H9 (cell line): ENCODE measurements at regions not wholly inside any gene's neighbourhood (a gene's known extent, or its start where the extent isn't known, plus 50 kb on each side); places are given as distances from the start of the nearest gene placed in this dataset.

Experiments
- DNase-seq: peaks from one replicate; pipeline ENCODE4 v3.0.0-alpha.2; 2017
- H2AFZ ChIP-seq: one replicate; pipeline ENCODE4 v1.6.1; 2013; ENCODE audit warnings: mild to moderate bottlenecking, low read length, control low read depth, moderate library complexity
- H2AK5ac ChIP-seq: 2 replicates; pipeline ENCODE4 v1.6.1; 2013; ENCODE audit warnings: low read length, control low read depth, mixed read lengths; ENCODE audit not compliant: insufficient read length
- H2BK120ac ChIP-seq: one replicate; pipeline ENCODE4 v1.6.1; 2013; ENCODE audit warnings: low read depth, mild to moderate bottlenecking, low read length, control low read depth, inconsistent platforms; ENCODE audit not compliant: poor library complexity, severe bottlenecking
- H2BK12ac ChIP-seq: 2 replicates; pipeline ENCODE4 v1.6.1; 2013; ENCODE audit warnings: low read length, control low read depth, mixed read lengths, low read depth; ENCODE audit not compliant: insufficient read length
- H2BK15ac ChIP-seq: 2 replicates; pipeline ENCODE4 v1.6.1; 2013; ENCODE audit warnings: low read depth, low read length, control low read depth
- H2BK20ac ChIP-seq: one replicate; pipeline ENCODE4 v1.6.1; 2013; ENCODE audit warnings: low read depth, mild to moderate bottlenecking, low read length, control low read depth, inconsistent platforms; ENCODE audit not compliant: poor library complexity, severe bottlenecking
- H2BK5ac ChIP-seq: 2 replicates; pipeline ENCODE4 v1.6.1; 2013; ENCODE audit warnings: low read length, control low read depth, mixed read lengths; ENCODE audit not compliant: insufficient read length
- H3K14ac ChIP-seq: 2 replicates; pipeline ENCODE4 v1.6.1; 2013; ENCODE audit warnings: low read length, control low read depth; ENCODE audit not compliant: insufficient read depth
- H3K18ac ChIP-seq: 2 replicates; pipeline ENCODE4 v1.6.1; 2013; ENCODE audit warnings: low read depth, mild to moderate bottlenecking, mixed read lengths, low read length, control low read depth; ENCODE audit not compliant: insufficient read length
- H3K23ac ChIP-seq: 2 replicates; pipeline ENCODE4 v1.6.1; 2013; ENCODE audit warnings: low read length, control low read depth, mixed read lengths, low read depth; ENCODE audit not compliant: insufficient read length
- H3K23me2 ChIP-seq: 2 replicates; pipeline ENCODE4 v1.6.1; 2013; ENCODE audit warnings: low read depth, mild to moderate bottlenecking, mixed read lengths, low read length, control low read depth; ENCODE audit not compliant: insufficient read length, poor library complexity, severe bottlenecking
- H3K27ac ChIP-seq: 2 replicates; pipeline ENCODE4 v1.5.1; 2013; ENCODE audit warnings: low read length, control low read depth, mixed read lengths, low read depth; ENCODE audit not compliant: insufficient read length
- H3K27me3 ChIP-seq: 2 replicates; pipeline ENCODE4 v1.6.1; 2013; ENCODE audit warnings: low read length, control low read depth, inconsistent platforms; ENCODE audit not compliant: insufficient read depth
- H3K4ac ChIP-seq: 2 replicates; pipeline ENCODE4 v1.6.1; 2013; ENCODE audit warnings: low read depth, mild to moderate bottlenecking, control low read depth, inconsistent platforms, low read length, moderate library complexity
- H3K4me1 ChIP-seq: 2 replicates; pipeline ENCODE4 v1.6.1; 2013; ENCODE audit warnings: low read length, control low read depth, inconsistent platforms; ENCODE audit not compliant: insufficient read depth
- H3K4me2 ChIP-seq: 2 replicates; pipeline ENCODE4 v1.6.1; 2013; ENCODE audit warnings: low read length, control low read depth, mixed read lengths; ENCODE audit not compliant: insufficient read length, insufficient read depth
- H3K56ac ChIP-seq: 2 replicates; pipeline ENCODE4 v1.6.1; 2013; ENCODE audit warnings: low read depth, mild to moderate bottlenecking, mixed read lengths, low read length, control low read depth; ENCODE audit not compliant: insufficient read length
- H3K79me1 ChIP-seq: 2 replicates; pipeline ENCODE4 v1.6.1; 2013; ENCODE audit warnings: low read depth, mild to moderate bottlenecking, moderate library complexity, low read length, control low read depth, inconsistent platforms; ENCODE audit not compliant: insufficient read depth, poor library complexity, severe bottlenecking
- H3K79me2 ChIP-seq: 2 replicates; pipeline ENCODE4 v1.6.1; 2013; ENCODE audit warnings: low read length, control low read depth, inconsistent platforms; ENCODE audit not compliant: insufficient read depth
- H3K9ac ChIP-seq: 2 replicates; pipeline ENCODE4 v1.6.1; 2013; ENCODE audit warnings: low read length, control low read depth, mixed read lengths; ENCODE audit not compliant: insufficient read length; ENCODE audit errors: extremely low read depth
- H3K9me3 ChIP-seq: one replicate; pipeline ENCODE4 v1.6.1; 2013; ENCODE audit warnings: low read depth, low read length, inconsistent platforms; ENCODE audit not compliant: control insufficient read depth
- H3T11ph ChIP-seq: one replicate; pipeline ENCODE4 v1.6.1; 2013; ENCODE audit warnings: mild to moderate bottlenecking, low read length, control low read depth, inconsistent platforms
- H4K20me1 ChIP-seq: one replicate; pipeline ENCODE4 v1.6.1; 2013; ENCODE audit not compliant: control insufficient read depth, insufficient read length, insufficient read depth
- H4K5ac ChIP-seq: 2 replicates; pipeline ENCODE4 v1.6.1; 2013; ENCODE audit warnings: low read depth, mild to moderate bottlenecking, mixed read lengths, low read length, control low read depth; ENCODE audit not compliant: insufficient read length
- H4K8ac ChIP-seq: replicated peaks from 2 replicates; pipeline ENCODE4 v1.6.1; 2013; ENCODE audit warnings: low read length, control low read depth, mixed read lengths, low read depth; ENCODE audit not compliant: insufficient read length
- H4K91ac ChIP-seq: 2 replicates; pipeline ENCODE4 v1.6.1; 2013; ENCODE audit warnings: low read depth, mild to moderate bottlenecking, moderate library complexity, mixed read lengths, low read length, control low read depth; ENCODE audit not compliant: insufficient read length
- H3K27ac Mint-ChIP-seq, 3 experiments: 2 replicates in 2 of 3; 3 replicates in 1 of 3; pipeline ENCODE4 v1.8.0; 2020 to 2021; ENCODE audit warnings: mixed read lengths in 3 of 3, mild to moderate bottlenecking in 1 of 3, moderate library complexity in 1 of 3
- H3K27me3 Mint-ChIP-seq: 2 replicates; pipeline ENCODE4 v1.8.0; 2021; ENCODE audit warnings: low read depth, mild to moderate bottlenecking, moderate library complexity, mixed read lengths
- H3K36me3 Mint-ChIP-seq, 3 experiments: 2 replicates in 2 of 3; 3 replicates in 1 of 3; pipeline ENCODE4 v1.8.0; 2020 to 2021; ENCODE audit warnings: low read depth in 3 of 3, mixed read lengths in 3 of 3; ENCODE audit not compliant: insufficient read depth in 1 of 3
- H3K4me1 Mint-ChIP-seq, 2 experiments: 2 replicates each; pipeline ENCODE4 v1.8.0; 2020; ENCODE audit warnings: mixed read lengths in 2 of 2
- H3K4me3 Mint-ChIP-seq, 2 experiments: 2 replicates in 1 of 2; 3 replicates in 1 of 2; pipeline ENCODE4 v1.8.0; 2020 to 2021; ENCODE audit warnings: mild to moderate bottlenecking in 2 of 2, mixed read lengths in 2 of 2, moderate library complexity in 1 of 2
- H3K9me3 Mint-ChIP-seq, 2 experiments: 2 replicates in 1 of 2; 3 replicates in 1 of 2; pipeline ENCODE4 v1.8.0; 2020; ENCODE audit warnings: mild to moderate bottlenecking in 2 of 2, mixed read lengths in 2 of 2, moderate library complexity in 1 of 2
- CTCF ChIP-seq: fragments of 200-600 bp; sonication (generic); conservative IDR thresholded peaks from 3 replicates; pipeline ENCODE4 v1.8.0; 2021; ENCODE audit warnings: antibody characterized with exemption, mild to moderate bottlenecking
- WGBS: extraction: QIAGEN DNeasy Blood & Tissue Kit; methylation state at CpG from one replicate; pipeline ENCODE4 v1.1.7; 2013; ENCODE audit warnings: missing lambda C conversion rate, low lambda C conversion rate, mixed read lengths; ENCODE audit not compliant: insufficient read length; ENCODE audit errors: extremely low coverage; 5-methylcytosine and 5-hydroxymethylcytosine counted together

DNA sequence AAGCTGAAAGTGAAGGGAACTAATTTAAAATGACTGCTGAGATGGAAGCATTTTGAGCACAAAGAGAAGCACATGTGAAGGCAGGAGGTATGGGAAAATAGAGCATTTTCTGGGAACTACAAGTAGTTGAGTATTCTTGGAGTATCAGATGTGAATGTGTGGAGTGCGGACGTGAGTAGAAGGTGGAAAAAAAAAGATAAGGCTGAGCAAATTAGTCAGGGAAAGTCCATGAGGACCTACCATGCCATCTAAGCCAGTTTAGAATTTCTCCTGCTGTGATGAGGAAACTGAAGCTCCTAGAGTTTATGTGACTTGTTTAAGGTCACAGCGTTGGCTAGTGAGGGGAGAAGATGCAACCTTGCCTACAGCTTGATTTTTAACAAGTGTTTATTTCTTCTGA lies 578.1 kb upstream of the MIR17HG start:
- H3K9me3 Mint-ChIP-seq = no peaks in the 10 kb centered on the region
- Histone ChIP-seq H3K14ac (no peak overlapping the region), H3K4me2 (no peak overlapping the region), H4K20me1 (no peaks in the 10 kb centered on the region), H3K27me3 (no peaks in the 10 kb centered on the region), H2BK20ac (no peak overlapping the region), H3K4me1 (no peaks in the 10 kb centered on the region; the same call in 1 of the 2 replicates), H3K18ac (no peak overlapping the region), H2BK12ac (no peak overlapping the region), H3K79me2 (no peaks in the 10 kb centered on the region), H4K91ac (no peak overlapping the region), H3K23ac (no peak overlapping the region), H2BK120ac (no peak overlapping the region), H3K9ac (no peak overlapping the region), H2AFZ (no peak overlapping the region), H2AK5ac (no peak overlapping the region), H2BK5ac (no peak overlapping the region), H3K9me3 (no peaks in the 10 kb centered on the region), H3K27ac (no peak overlapping the region), H3T11ph (no peak overlapping the region), H3K4ac (no peak overlapping the region), H2BK15ac (no peak overlapping the region), H3K79me1 (no peaks in the 10 kb centered on the region), H4K5ac (no peak overlapping the region), H4K8ac (no peak overlapping the region), H3K23me2 (no peaks in the 10 kb centered on the region), H3K56ac (no peak overlapping the region)
- no peaks in the 10 kb centered on the region for H3K27me3 Mint-ChIP-seq
- 100% methylated on average over 2 of the region's 3 CpGs for WGBS
- no peak for TF ChIP-seq CTCF
- no peak overlapping the region for H3K4me3 Mint-ChIP-seq
- peaks cover 25 to 37% of the 10 kb centered on the region in 2 experiments for H3K4me1 Mint-ChIP-seq
- H3K36me3 Mint-ChIP-seq = no peaks in the 10 kb centered on the region
- peak overlapping the region in 2 of 3 experiments; percentile 1 to 67; a peak in 4 of 7 replicates for H3K27ac Mint-ChIP-seq
- DNase-seq = no peak
